MCF 10A (cell line): ENCODE measurements at regions not wholly inside any gene's neighbourhood (a gene's known extent, or its start where the extent isn't known, plus 50 kb on each side); places are given as distances from the start of the nearest gene placed in this dataset.

Experiments
- BruUV-seq: library from RNA; stranded (reverse); fragments of 400-500 nt; replicated peaks from 2 replicates; lab custom pipeline; 2021; lab: Mats Ljungman, UMichigan
- CTCF ChIA-PET: fragments of 300-600 bp; sonication (Branson Sonifier 250); formaldehyde crosslinking; extraction: SDS; loops from one replicate; lab custom pipeline; 2021; ENCODE audit warnings: antibody characterized with exemption, inconsistent platforms; lab: Yijun Ruan, JAX
- POLR2A ChIA-PET: fragments of 300-600, 350-650 bp; sonication (Branson Sonifier 250); formaldehyde crosslinking; extraction: SDS; loops from one replicate; lab custom pipeline; 2020; ENCODE audit warnings: antibody characterized with exemption, inconsistent platforms; lab: Yijun Ruan, JAX
- DNase-seq: peaks from one replicate; pipeline ENCODE4 v3.0.0-alpha.2; 2018; ENCODE audit not compliant: unreplicated experiment
- H3K27ac Mint-ChIP-seq: one replicate; pipeline ENCODE4 v1.8.0; 2022; ENCODE audit warnings: mild to moderate bottlenecking, low read depth, mixed read lengths; ENCODE audit not compliant: unreplicated experiment
- H3K27me3 Mint-ChIP-seq: one replicate; pipeline ENCODE4 v1.8.0; 2022; ENCODE audit warnings: mixed read lengths; ENCODE audit not compliant: insufficient read depth, unreplicated experiment
- H3K36me3 Mint-ChIP-seq: one replicate; pipeline ENCODE4 v1.8.0; 2022; ENCODE audit warnings: mild to moderate bottlenecking, moderate library complexity, mixed read lengths; ENCODE audit not compliant: insufficient read depth, unreplicated experiment
- H3K4me1 Mint-ChIP-seq: one replicate; pipeline ENCODE4 v1.8.0; 2022; ENCODE audit warnings: mixed read lengths; ENCODE audit not compliant: insufficient read depth, unreplicated experiment
- H3K4me3 Mint-ChIP-seq: one replicate; pipeline ENCODE4 v1.8.0; 2022; ENCODE audit warnings: mild to moderate bottlenecking, moderate library complexity, mixed read lengths; ENCODE audit not compliant: unreplicated experiment
- H3K9me3 Mint-ChIP-seq: one replicate; pipeline ENCODE4 v1.8.0; 2022; ENCODE audit warnings: mixed read lengths; ENCODE audit not compliant: unreplicated experiment
- intact Hi-C: fragments of 100-400 bp; cut with micrococcal nuclease; formaldehyde crosslinking; loops from 2 replicates; pipeline ENCODE4 v1.14.1; 2022
- TF ChIP-seq, protein P1 (sequence below): fragments of 200-600 bp; IDR thresholded peaks from one replicate; pipeline ENCODE4 v1.8.0; 2022; ENCODE audit warnings: antibody characterized with exemption, mild to moderate bottlenecking; ENCODE audit not compliant: unreplicated experiment

- no peak overlapping the region for H3K27ac Mint-ChIP-seq
- H3K9me3 Mint-ChIP-seq = peaks cover 7% of the 10 kb centered on the region
- intact Hi-C loops = no loop called here
- H3K27me3 Mint-ChIP-seq = no peaks in the 10 kb centered on the region
- H3K4me3 Mint-ChIP-seq = no peak overlapping the region
- ChIA-PET POLR2A (no interaction called here), CTCF (interaction anchor here (1.0 kb wide), 1 partner anchor 22 kb away, joined by 3 read pairs; no protein-coding TSS in a partner anchor)
- no peaks in the 10 kb centered on the region for H3K36me3 Mint-ChIP-seq
- no TSS peak for BruUV-seq
- DNase-seq = no peak
- no peaks in the 10 kb centered on the region for H3K4me1 Mint-ChIP-seq
- TF ChIP-seq, protein P1, sequence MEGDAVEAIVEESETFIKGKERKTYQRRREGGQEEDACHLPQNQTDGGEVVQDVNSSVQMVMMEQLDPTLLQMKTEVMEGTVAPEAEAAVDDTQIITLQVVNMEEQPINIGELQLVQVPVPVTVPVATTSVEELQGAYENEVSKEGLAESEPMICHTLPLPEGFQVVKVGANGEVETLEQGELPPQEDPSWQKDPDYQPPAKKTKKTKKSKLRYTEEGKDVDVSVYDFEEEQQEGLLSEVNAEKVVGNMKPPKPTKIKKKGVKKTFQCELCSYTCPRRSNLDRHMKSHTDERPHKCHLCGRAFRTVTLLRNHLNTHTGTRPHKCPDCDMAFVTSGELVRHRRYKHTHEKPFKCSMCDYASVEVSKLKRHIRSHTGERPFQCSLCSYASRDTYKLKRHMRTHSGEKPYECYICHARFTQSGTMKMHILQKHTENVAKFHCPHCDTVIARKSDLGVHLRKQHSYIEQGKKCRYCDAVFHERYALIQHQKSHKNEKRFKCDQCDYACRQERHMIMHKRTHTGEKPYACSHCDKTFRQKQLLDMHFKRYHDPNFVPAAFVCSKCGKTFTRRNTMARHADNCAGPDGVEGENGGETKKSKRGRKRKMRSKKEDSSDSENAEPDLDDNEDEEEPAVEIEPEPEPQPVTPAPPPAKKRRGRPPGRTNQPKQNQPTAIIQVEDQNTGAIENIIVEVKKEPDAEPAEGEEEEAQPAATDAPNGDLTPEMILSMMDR = no peak
These were observed 342.4 kb upstream of the ARID1B start for GRCh38 chr6:156434795-156435190.

GRCh38 chr6:156434049-156434794, 343.0 kb upstream of the ARID1B start:
- H3K9me3 Mint-ChIP-seq = peaks cover 7% of the 10 kb centered on the region
- TF ChIP-seq, protein P1 = no peak
- no TSS peak for BruUV-seq
- intact Hi-C loops = no loop called here
- DNase-seq = no peak
- POLR2A ChIA-PET = no interaction called here
- no peak overlapping the region for H3K4me3 Mint-ChIP-seq
- CTCF ChIA-PET = interaction anchor here (0.6 to 1.3 kb wide), 4 partner anchors 14 to 317 kb away, joined by 3 to 4 read pairs (median 3); no protein-coding TSS in a partner anchor
- no peak overlapping the region for H3K27ac Mint-ChIP-seq
- no peaks in the 10 kb centered on the region for H3K27me3 Mint-ChIP-seq
- H3K4me1 Mint-ChIP-seq = no peaks in the 10 kb centered on the region
- H3K36me3 Mint-ChIP-seq = no peaks in the 10 kb centered on the region

GRCh38 chr6:156432543-156432942, 344.6 kb upstream of the ARID1B start:
- ChIA-PET POLR2A (no interaction called here), CTCF (no interaction called here)
- peaks cover 2% of the 10 kb centered on the region for H3K4me1 Mint-ChIP-seq
- H3K4me3 Mint-ChIP-seq = no peak overlapping the region
- TF ChIP-seq, protein P1 = no peak
- peaks cover 7% of the 10 kb centered on the region for H3K9me3 Mint-ChIP-seq
- DNase-seq = no peak
- H3K27ac Mint-ChIP-seq = no peak overlapping the region
- intact Hi-C loops = no loop called here
- H3K36me3 Mint-ChIP-seq = no peaks in the 10 kb centered on the region
- BruUV-seq = no TSS peak
- H3K27me3 Mint-ChIP-seq = no peaks in the 10 kb centered on the region

DNA sequence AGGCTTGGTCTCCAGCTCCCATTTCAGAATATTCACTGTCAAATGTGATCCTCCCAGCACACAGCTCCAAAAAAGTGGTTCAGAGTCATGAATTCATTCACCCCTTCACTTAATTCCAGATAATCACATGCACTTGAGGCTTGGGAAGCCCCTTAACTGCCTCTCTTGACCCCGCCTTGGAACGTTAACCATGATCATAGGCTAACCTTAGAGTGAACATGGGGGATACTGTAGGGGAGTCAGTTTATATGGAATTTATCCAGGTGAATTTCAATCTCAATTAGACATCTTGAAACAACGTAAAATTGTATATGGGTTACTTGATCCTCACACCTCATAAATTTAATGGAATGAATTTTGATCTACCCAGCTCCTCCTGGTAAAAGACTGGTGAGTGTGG, 346.8 kb upstream of the ARID1B start:
- H3K4me1 Mint-ChIP-seq = peaks cover 21% of the 10 kb centered on the region
- no peaks in the 10 kb centered on the region for H3K27me3 Mint-ChIP-seq
- H3K9me3 Mint-ChIP-seq = peaks cover 7% of the 10 kb centered on the region
- TF ChIP-seq, protein P1 = no peak
- intact Hi-C loops = no loop called here
- DNase-seq = no peak
- POLR2A ChIA-PET = no interaction called here
- no peaks in the 10 kb centered on the region for H3K36me3 Mint-ChIP-seq
- H3K27ac Mint-ChIP-seq = no peak overlapping the region
- BruUV-seq = no TSS peak
- no peak overlapping the region for H3K4me3 Mint-ChIP-seq
- CTCF ChIA-PET = interaction anchor here (0.6 to 0.8 kb wide), 2 partner anchors 18 to 854 kb away, joined by 3 read pairs; no protein-coding TSS in a partner anchor
